Activated CD8-positive, alpha-beta memory T cell treated with anti-CD3 and anti-CD28 coated beads, Interleukin-2, amount 50 U/mL, for 48 hours (primary cell): ENCODE measurements at regions not wholly inside any gene's neighbourhood (a gene's known extent, or its start where the extent isn't known, plus 50 kb on each side); places are given as distances from the start of the nearest gene placed in this dataset.
"Not testable (repeated sequence)": the region's sequence is repeated elsewhere in the genome, so short reads cannot be mapped to it uniquely, and the experiment has no call there.

ENCODE experiments used
- DNase-seq: peaks from one replicate; pipeline ENCODE4 v3.0.0-alpha.2; 2020

GRCh38 chr11:109480251-109480650, 58.3 kb downstream of the C11orf87 start:
- no peak for DNase-seq

- no peak for DNase-seq
Observed at GRCh38 chr11:109486129-109486528, 64.1 kb downstream of the C11orf87 start.

- DNase-seq: no peak
Observed at GRCh38 chr11:109490953-109491635, 69.1 kb downstream of the C11orf87 start.

- DNase-seq: no peak
Observed at GRCh38 chr11:109506115-109506514, 84.1 kb downstream of the C11orf87 start.

- DNase-seq: no peak
Observed at GRCh38 chr11:109507331-109507730, 85.3 kb downstream of the C11orf87 start.

- no peak for DNase-seq
Observed at GRCh38 chr11:109507836-109508561, 86.0 kb downstream of the C11orf87 start.

GRCh38 chr11:109508943-109509342, 87.0 kb downstream of the C11orf87 start:
- no peak for DNase-seq

- DNase-seq: no peak
Observed at GRCh38 chr11:109510316-109510715, 88.3 kb downstream of the C11orf87 start.

GRCh38 chr11:109511598-109511997, 89.6 kb downstream of the C11orf87 start:
- no peak for DNase-seq

- no peak for DNase-seq
Observed at GRCh38 chr11:109512249-109512648, 90.3 kb downstream of the C11orf87 start.

GRCh38 chr11:109512680-109513079, 90.7 kb downstream of the C11orf87 start:
- DNase-seq: no peak

- no peak for DNase-seq
Observed at GRCh38 chr11:109514313-109515018, 92.5 kb downstream of the C11orf87 start.

GRCh38 chr11:109519253-109519652, 97.3 kb downstream of the C11orf87 start:
- no peak for DNase-seq

GRCh38 chr11:109521571-109522086, 99.6 kb downstream of the C11orf87 start:
- no peak for DNase-seq

GRCh38 chr11:109522116-109522755, 100.2 kb downstream of the C11orf87 start:
- no peak for DNase-seq

GRCh38 chr11:109525636-109526035, 103.6 kb downstream of the C11orf87 start:
- DNase-seq: not testable (repeated sequence)

GRCh38 chr11:109526061-109526460, 104.1 kb downstream of the C11orf87 start:
- no peak for DNase-seq

GRCh38 chr11:109526931-109527330, 104.9 kb downstream of the C11orf87 start:
- no peak for DNase-seq

GRCh38 chr11:109527496-109527895, 105.5 kb downstream of the C11orf87 start:
- DNase-seq: no peak

- no peak for DNase-seq
Observed at GRCh38 chr11:109547356-109548027, 125.5 kb downstream of the C11orf87 start.

- no peak for DNase-seq
Observed at GRCh38 chr11:109552376-109552775, 130.4 kb downstream of the C11orf87 start.

- no peak for DNase-seq
Observed at GRCh38 chr11:109553284-109553683, 131.3 kb downstream of the C11orf87 start.

- DNase-seq: no peak
Observed at GRCh38 chr11:109554951-109555350, 133.0 kb downstream of the C11orf87 start.
